K562 (cell line): ENCODE measurements at regions not wholly inside any gene's neighbourhood (a gene's known extent, or its start where the extent isn't known, plus 50 kb on each side); places are given as distances from the start of the nearest gene placed in this dataset.
A peak's percentile ranks its signal among the peaks of the same experiment; 100 is the strongest.

Source experiments
- ATAC-seq: fragments of 200-7000 bp; cut with Tn5 transposase; 3 replicates; pipeline ENCODE4 v1.9.1; 2020; ENCODE audit warnings: moderate library complexity
- BruUV-seq: library from RNA; stranded (reverse); fragments of 400-500 nt; replicated peaks from 2 replicates; lab custom pipeline; 2021; lab: Mats Ljungman, UMichigan
- CTCF ChIA-PET: fragments of 300-600 bp; formaldehyde crosslinking; extraction: SDS; loops from one replicate; lab custom pipeline; 2021; ENCODE audit warnings: low intra/inter-chr PET ratio; lab: Yijun Ruan, JAX
- POLR2A ChIA-PET: fragments of 300-600, 350-650 bp; sonication (Branson Sonifier 250); formaldehyde crosslinking; extraction: SDS; loops from one replicate; lab custom pipeline; 2021; ENCODE audit warnings: antibody characterized with exemption, inconsistent platforms; lab: Yijun Ruan, JAX
- DNase-seq, 4 experiments: peaks; one replicate each; pipeline versions ENCODE4 v3.0.0 to v3.0.0-alpha.2; 2011 to 2018; ENCODE audit warnings: low spot score in 3 of 4, mixed read lengths in 3 of 4; ENCODE audit errors: extremely low read depth in 1 of 4
- FAIRE-seq: peaks from 2 replicates; lab custom pipeline; 2011; peaks lifted over from hg19 to GRCh38; lab: Jason Lieb, UNC
- H2AFZ ChIP-seq: 2 replicates; pipeline ENCODE4 v1.6.0; 2011; ENCODE audit warnings: low read depth, low read length, control low read depth, inconsistent platforms
- H3K27ac ChIP-seq: fragments of 200-600 bp; 3 replicates; pipeline ENCODE4 v1.8.0; 2011; ENCODE audit warnings: low read depth, mild to moderate bottlenecking, control low read depth, inconsistent platforms, low read length, moderate library complexity, mixed read lengths; ENCODE audit errors: extremely low read depth
- H3K27me3 ChIP-seq, 2 experiments: fragments of 300-600 bp in 1 of 2; 2 replicates in 1 of 2; 3 replicates in 1 of 2; pipeline versions ENCODE4 v1.6.0 to v1.8.0; 2011; ENCODE audit warnings: inconsistent platforms in 2 of 2, low read length in 2 of 2, mild to moderate bottlenecking in 1 of 2, mixed read lengths in 1 of 2, moderate library complexity in 1 of 2; ENCODE audit not compliant: control insufficient read depth in 2 of 2, insufficient read depth in 2 of 2
- H3K36me3 ChIP-seq: fragments of 300-600 bp; 3 replicates; pipeline ENCODE4 v1.8.0; 2011; ENCODE audit warnings: mild to moderate bottlenecking, low read length, inconsistent platforms; ENCODE audit not compliant: control insufficient read depth, insufficient read depth
- H3K4me1 ChIP-seq, 2 experiments: fragments of 200-600 bp in 1 of 2; replicated peaks in 1 of 2; 2 replicates in 1 of 2; 3 replicates in 1 of 2; pipeline versions ENCODE4 v1.5.1 to v1.8.0; 2011; ENCODE audit warnings: inconsistent platforms in 2 of 2, low read length in 2 of 2, mild to moderate bottlenecking in 1 of 2, mixed read lengths in 1 of 2, moderate library complexity in 1 of 2; ENCODE audit not compliant: control insufficient read depth in 2 of 2, insufficient read depth in 2 of 2
- H3K4me2 ChIP-seq: 2 replicates; pipeline ENCODE4 v1.6.1; 2011; ENCODE audit warnings: low read length, control low read depth, inconsistent platforms, mixed read lengths; ENCODE audit not compliant: insufficient read depth
- H3K4me3 ChIP-seq: fragments of 200-600 bp; sonication (generic), shearing (Covaris generic); 2 replicates; pipeline ENCODE4 v1.5.1; 2016; ENCODE audit warnings: control low read depth, inconsistent platforms
- H3K79me2 ChIP-seq: fragments of 200-600 bp; 3 replicates; pipeline ENCODE4 v1.8.0; 2011; ENCODE audit warnings: low read length, inconsistent platforms; ENCODE audit not compliant: control insufficient read depth, insufficient read depth
- H3K9ac ChIP-seq, 2 experiments: 2 replicates each; pipeline versions ENCODE4 v1.6.0 to v1.6.1; 2011; ENCODE audit warnings: low read depth in 2 of 2, low read length in 2 of 2, control low read depth in 1 of 2, inconsistent platforms in 1 of 2, mild to moderate bottlenecking in 1 of 2, mixed read lengths in 1 of 2; ENCODE audit not compliant: insufficient read depth in 1 of 2
- H3K9me1 ChIP-seq: one replicate; pipeline ENCODE4 v1.6.0; 2011; ENCODE audit warnings: inconsistent platforms, mild to moderate bottlenecking, low read length, moderate library complexity; ENCODE audit not compliant: control insufficient read depth, insufficient read depth
- H3K9me3 ChIP-seq: replicated peaks from 2 replicates; pipeline ENCODE4 v1.5.1; 2011; ENCODE audit warnings: low read depth, low read length, inconsistent platforms; ENCODE audit not compliant: control insufficient read depth, insufficient read depth
- H4K20me1 ChIP-seq: replicated peaks from 2 replicates; pipeline ENCODE4 v1.6.1; 2011; ENCODE audit warnings: low read length, inconsistent platforms, mixed read lengths; ENCODE audit not compliant: control insufficient read depth, insufficient read depth
- CREB1 ChIP-seq, 2 experiments: sonication (generic) in 1 of 2; formaldehyde crosslinking in 1 of 2; IDR thresholded peaks; 2 replicates each; pipeline versions ENCODE4 v1.6.1 to v1.8.0; 2012 to 2022; ENCODE audit warnings: inconsistent platforms in 1 of 2, mild to moderate bottlenecking in 1 of 2, missing genetic modification reagents in 1 of 2, moderate library complexity in 1 of 2
- DEAF1 ChIP-seq: fragments of 450-650 bp; formaldehyde crosslinking; IDR thresholded peaks from 2 replicates; pipeline ENCODE4 v1.4.0; 2020; ENCODE audit warnings: mild to moderate bottlenecking, moderate library complexity
- FOXA3 ChIP-seq, 2 experiments: fragments of 450-650 bp in 1 of 2; sonication (generic) in 1 of 2; formaldehyde crosslinking; IDR thresholded peaks in 1 of 2; conservative IDR thresholded peaks in 1 of 2; 2 replicates each; pipeline versions ENCODE4 v1.4.0 to v1.8.0; 2020 to 2022; ENCODE audit warnings: mild to moderate bottlenecking in 2 of 2, missing genetic modification reagents in 1 of 2
- JUN ChIP-seq, 2 experiments: sonication (generic) in 1 of 2; formaldehyde crosslinking in 1 of 2; IDR thresholded peaks; 2 replicates each; pipeline versions ENCODE4 v1.6.1 to v1.8.0; 2012 to 2022; ENCODE audit warnings: borderline replicate concordance in 2 of 2, mild to moderate bottlenecking in 2 of 2, improper control_type of control experiment in 1 of 2, low read depth in 1 of 2, low read length in 1 of 2, missing genetic modification reagents in 1 of 2
- MEF2A ChIP-seq: IDR thresholded peaks from 2 replicates; pipeline ENCODE4 v1.6.1; 2011; ENCODE audit warnings: low read depth, mild to moderate bottlenecking, low read length, moderate library complexity; ENCODE audit not compliant: control insufficient read depth
- NFIC ChIP-seq: fragments of 450-650 bp; IDR thresholded peaks from 2 replicates; pipeline ENCODE4 v1.6.1; 2017; ENCODE audit warnings: mild to moderate bottlenecking, inconsistent platforms
- RAD21 ChIP-seq, 2 experiments: fragments of 250-450 bp in 1 of 2; fragments of 450-650 bp in 1 of 2; sonication (Bioruptor Pico) in 1 of 2; formaldehyde crosslinking in 1 of 2; IDR thresholded peaks in 1 of 2; conservative IDR thresholded peaks in 1 of 2; 2 replicates each; pipeline versions ENCODE4 v1.4.0 to v1.8.0; 2020 to 2022; ENCODE audit warnings: mild to moderate bottlenecking in 2 of 2, moderate library complexity in 1 of 2
- REST ChIP-seq, 2 experiments: fragments of 450-650 bp; formaldehyde crosslinking in 1 of 2; IDR thresholded peaks; 2 replicates each; pipeline versions ENCODE4 v1.4.0 to v1.6.1; 2014 to 2020; ENCODE audit warnings: mild to moderate bottlenecking in 2 of 2, borderline replicate concordance in 1 of 2, low read depth in 1 of 2
- SMC3 ChIP-seq: conservative IDR thresholded peaks from 2 replicates; pipeline ENCODE4 v1.6.1; 2011; ENCODE audit warnings: low read depth, low read length, improper control_type of control experiment; ENCODE audit not compliant: insufficient read depth
- ZNF146 ChIP-seq: IDR thresholded peaks from one replicate; pipeline ENCODE4 v1.6.1; 2018; ENCODE audit warnings: missing compliant biosample characterization; ENCODE audit not compliant: unreplicated experiment
- WGBS: fragments of 100-300 bp; shearing (Covaris generic); methylation state at CpG from one replicate; pipeline ENCODE4 v1.1.6; 2016; ENCODE audit warnings: low coverage, mixed read lengths; ENCODE audit not compliant: insufficient coverage; ENCODE audit errors: missing lambda C conversion rate; 5-methylcytosine and 5-hydroxymethylcytosine counted together
- in situ Hi-C: fragments of 300-500 bp; cut with MboI; formaldehyde crosslinking; loops from 4 replicates; pipeline ENCODE4 v1.15.0; 2018; ENCODE audit warnings: inconsistent platforms, mixed read lengths
- intact Hi-C: fragments of 100-400 bp; cut with micrococcal nuclease; formaldehyde crosslinking; loops from 2 replicates; pipeline ENCODE4 v1.14.2; 2022

GRCh38 chr7:113289140-113289740 lies 170.9 kb upstream of the SMIM30 start:
- Histone ChIP-seq H3K79me2 (no peaks in the 10 kb centered on the region), H3K9ac (no peak overlapping the region), H3K4me1 (peaks cover 0 to 6% of the 10 kb centered on the region in 2 experiments; a peak in 1 of 5 replicates), H4K20me1 (no peaks in the 10 kb centered on the region), H3K4me2 (no peak overlapping the region), H3K9me1 (no peaks in the 10 kb centered on the region), H2AFZ (no peak overlapping the region), H3K36me3 (no peaks in the 10 kb centered on the region), H3K27me3 (no peaks in the 10 kb centered on the region; a peak in 1 of 5 replicates), H3K4me3 (no peak overlapping the region), H3K9me3 (no peaks in the 10 kb centered on the region), H3K27ac (no peak overlapping the region)
- 16% methylated on average over 4 of the region's 4 CpGs for WGBS
- ATAC-seq (peak; percentile 96), FAIRE-seq (peak; percentile 86), DNase-seq (peak in 2 of 4 experiments; percentile 21 to 62)
- intact Hi-C loops (loop anchor here (1.0 to 5.0 kb wide), 4 partner anchors 130 to 737 kb away; no protein-coding TSS in a partner anchor), in situ Hi-C loops (no loop called here)
- BruUV-seq, result no TSS peak
- ChIA-PET POLR2A (interaction anchor here (0.6 kb wide), 1 partner anchor 117 kb away, joined by 3 read pairs; no protein-coding TSS in a partner anchor), CTCF (interaction anchor here (1.4 to 1.6 kb wide), 2 partner anchors 129 to 739 kb away, joined by 8 to 9 read pairs; no protein-coding TSS in a partner anchor)
- peak; percentile 84 for TF ChIP-seq REST (IDR thresholded peaks at IDR 0.05; ENCODE audit: borderline replicate concordance)
- no peak for TF ChIP-seq REST (CRISPR knock-in tag; IDR thresholded peaks at IDR 0.05; ENCODE audit: low read depth)
- TF ChIP-seq DEAF1, result peak; percentile 79
- TF ChIP-seq JUN (IDR thresholded peaks at IDR 0.05; ENCODE audit: borderline replicate concordance, low read depth, low read length), result no peak
- TF ChIP-seq JUN (CRISPR knock-in tag; IDR thresholded peaks at IDR 0.05; ENCODE audit: borderline replicate concordance), result no peak
- peak; percentile 74 for TF ChIP-seq SMC3
- TF ChIP-seq FOXA3 (CRISPR knock-in tag; conservative IDR thresholded peaks at IDR 0.05 in 1 of 2, IDR thresholded peaks at IDR 0.05 in 1 of 2), result no peak
- TF ChIP-seq MEF2A, result no peak
- TF ChIP-seq RAD21 (CRISPR knock-in tag; conservative IDR thresholded peaks at IDR 0.05 in 1 of 2, IDR thresholded peaks at IDR 0.05 in 1 of 2), result peak; percentile 84 to 86
- TF ChIP-seq CREB1 (IDR thresholded peaks at IDR 0.05), result no peak
- no peak for TF ChIP-seq CREB1 (CRISPR knock-in tag; IDR thresholded peaks at IDR 0.05)
- TF ChIP-seq NFIC, result no peak
- TF ChIP-seq ZNF146 (CRISPR knock-in tag), result no peak
